Gastrocnemius medialis (tissue), 4 donors: ENCODE measurements at regions not wholly inside any gene's neighbourhood (a gene's known extent, or its start where the extent isn't known, plus 50 kb on each side); places are given as distances from the start of the nearest gene placed in this dataset.

ENCODE experiments used
- ATAC-seq, 2 donors: fragments of 150-250 bp; one replicate each; pipeline ENCODE4 v1.9.1; 2016
- DNase-seq, 2 donors: peaks; one replicate each; pipeline ENCODE4 v3.0.0-alpha.2; 2019
- H3K27ac ChIP-seq, 4 donors: fragments of 200-600 bp; sonication (generic); 1 replicate in 1 of 4; 2 replicates in 3 of 4; pipeline ENCODE4 v1.5.1; 2016 to 2018; ENCODE audit warnings: mild to moderate bottlenecking in 2 of 4, moderate library complexity in 1 of 4
- H3K27me3 ChIP-seq, 3 donors: fragments of 200-600 bp; sonication (generic) in 2 of 3; 1 replicate in 1 of 3; 2 replicates in 2 of 3; pipeline versions ENCODE4 v1.5.1 to v1.6.0; 2016 to 2019; ENCODE audit warnings: mild to moderate bottlenecking in 1 of 3, moderate library complexity in 1 of 3
- H3K36me3 ChIP-seq, 2 donors: fragments of 200-600 bp; sonication (generic) in 1 of 2; one replicate each; pipeline ENCODE4 v1.5.1; 2017 to 2018
- H3K4me1 ChIP-seq, 2 donors: fragments of 200-600 bp; sonication (generic) in 1 of 2; one replicate each; pipeline ENCODE4 v1.5.1; 2016 to 2017; ENCODE audit warnings: mild to moderate bottlenecking in 2 of 2
- H3K4me3 ChIP-seq, 4 donors: fragments of 200-600 bp; sonication (generic) in 3 of 4; 1 replicate in 1 of 4; 2 replicates in 3 of 4; pipeline ENCODE4 v1.5.1; 2016 to 2019; ENCODE audit warnings: mild to moderate bottlenecking in 2 of 4
- H3K9me3 ChIP-seq, 3 donors: fragments of 200-600 bp; sonication (generic) in 2 of 3; 1 replicate in 1 of 3; 2 replicates in 2 of 3; pipeline ENCODE4 v1.5.1; 2016 to 2019
- CTCF ChIP-seq, 5 experiments: fragments of 450-650 bp in 3 of 5; fragments of 200-600 bp in 2 of 5; sonication (generic) in 2 of 5; IDR thresholded peaks in 4 of 5; conservative IDR thresholded peaks in 1 of 5; 1 replicate in 4 of 5; 2 replicates in 1 of 5; pipeline ENCODE4 v1.5.1; 2016 to 2019; ENCODE audit warnings: antibody characterized with exemption in 5 of 5, mild to moderate bottlenecking in 3 of 5, moderate library complexity in 3 of 5
- POLR2A ChIP-seq, 2 donors: fragments of 450-650 bp; IDR thresholded peaks; one replicate each; pipeline ENCODE4 v1.6.1; 2017; ENCODE audit warnings: antibody characterized with exemption in 2 of 2, mild to moderate bottlenecking in 2 of 2, moderate library complexity in 2 of 2
- in situ Hi-C, 4 donors: fragments of 200-750 bp; cut with MboI; loops; one replicate each; pipeline versions ENCODE4 v1.15.0 to v1.8.0; 2017; ENCODE audit warnings: low sequenced_read_pairs in 4 of 4
- intact Hi-C: fragments of 100-400 bp; cut with DNase I; formaldehyde crosslinking; loops from one replicate; pipeline ENCODE4 v1.15.1; 2023; ENCODE audit warnings: low total_unique reads

GRCh38 chr10:43980715-43981114 is 332.0 kb upstream of the ZNF32 start:
- no peak overlapping the region for H3K27ac ChIP-seq
- in situ Hi-C loops (no loop called here), intact Hi-C loops (no loop called here)
- TF ChIP-seq CTCF (IDR thresholded peaks at IDR 0.05 in 4 of 5, conservative IDR thresholded peaks at IDR 0.05 in 1 of 5) (no peak), POLR2A (IDR thresholded peaks at IDR 0.05) (no peak)
- H3K27me3 ChIP-seq, result no peaks in the 10 kb centered on the region
- H3K9me3 ChIP-seq, result no peaks in the 10 kb centered on the region
- H3K4me3 ChIP-seq, result no peak overlapping the region
- ATAC-seq (no peak), DNase-seq (no peak)
- H3K4me1 ChIP-seq, result no peaks in the 10 kb centered on the region
- no peaks in the 10 kb centered on the region for H3K36me3 ChIP-seq

DNA sequence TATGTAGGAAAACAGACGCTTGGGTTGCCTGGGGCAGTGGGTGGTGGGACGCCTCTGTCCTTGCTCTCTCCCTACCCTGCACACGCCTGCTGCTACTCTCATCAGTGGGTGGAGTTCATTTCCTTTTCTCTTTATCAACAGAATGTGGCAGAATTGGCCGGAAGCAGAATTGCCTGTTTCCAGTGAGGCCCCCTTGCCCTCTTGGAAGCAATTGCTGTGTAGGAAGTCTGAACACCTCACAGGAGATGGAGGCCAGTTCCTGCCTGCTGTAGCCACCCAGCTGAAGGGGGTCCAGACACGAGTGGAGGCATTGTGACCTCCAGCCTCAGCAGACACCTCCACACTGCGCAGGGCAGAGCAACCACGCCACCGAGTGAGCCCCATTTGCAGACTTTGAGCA is 331.6 kb upstream of the ZNF32 start:
- peak in 1 of 2 donors; percentile 39 for ATAC-seq
- Histone ChIP-seq H3K9me3 (no peaks in the 10 kb centered on the region), H3K36me3 (no peaks in the 10 kb centered on the region), H3K4me3 (no peak overlapping the region), H3K27me3 (no peaks in the 10 kb centered on the region), H3K27ac (no peak overlapping the region), H3K4me1 (no peaks in the 10 kb centered on the region)
- TF ChIP-seq CTCF (IDR thresholded peaks at IDR 0.05 in 4 of 5, conservative IDR thresholded peaks at IDR 0.05 in 1 of 5) (no peak), POLR2A (IDR thresholded peaks at IDR 0.05) (no peak)
- intact Hi-C loops (no loop called here), in situ Hi-C loops (no loop called here)
- no peak for DNase-seq

GRCh38 chr10:43979551-43979950 is 330.9 kb upstream of the ZNF32 start:
- Histone ChIP-seq H3K9me3 (no peaks in the 10 kb centered on the region), H3K36me3 (no peaks in the 10 kb centered on the region), H3K27ac (peak overlapping the region in 1 of 4 donors; percentile 19), H3K4me1 (no peaks in the 10 kb centered on the region), H3K4me3 (no peak overlapping the region), H3K27me3 (no peaks in the 10 kb centered on the region)
- DNase-seq (no peak), ATAC-seq (no peak)
- in situ Hi-C loops, result no loop called here
- intact Hi-C loops, result no loop called here
- TF ChIP-seq POLR2A (IDR thresholded peaks at IDR 0.05), result no peak
- TF ChIP-seq CTCF (IDR thresholded peaks at IDR 0.05 in 4 of 5, conservative IDR thresholded peaks at IDR 0.05 in 1 of 5), result no peak

- no peak for ATAC-seq
- TF ChIP-seq CTCF (IDR thresholded peaks at IDR 0.05 in 4 of 5, conservative IDR thresholded peaks at IDR 0.05 in 1 of 5) (no peak), POLR2A (IDR thresholded peaks at IDR 0.05) (no peak)
- DNase-seq, result no peak
- H3K27me3 ChIP-seq, result no peaks in the 10 kb centered on the region
- no peaks in the 10 kb centered on the region for H3K4me1 ChIP-seq
- intact Hi-C loops, result no loop called here
- H3K27ac ChIP-seq, result no peak overlapping the region
- no peaks in the 10 kb centered on the region for H3K36me3 ChIP-seq
- H3K4me3 ChIP-seq, result no peak overlapping the region
- in situ Hi-C loops, result no loop called here
- H3K9me3 ChIP-seq, result no peaks in the 10 kb centered on the region
Measured at GRCh38 chr10:43978936-43979335, 330.3 kb upstream of the ZNF32 start.

DNA sequence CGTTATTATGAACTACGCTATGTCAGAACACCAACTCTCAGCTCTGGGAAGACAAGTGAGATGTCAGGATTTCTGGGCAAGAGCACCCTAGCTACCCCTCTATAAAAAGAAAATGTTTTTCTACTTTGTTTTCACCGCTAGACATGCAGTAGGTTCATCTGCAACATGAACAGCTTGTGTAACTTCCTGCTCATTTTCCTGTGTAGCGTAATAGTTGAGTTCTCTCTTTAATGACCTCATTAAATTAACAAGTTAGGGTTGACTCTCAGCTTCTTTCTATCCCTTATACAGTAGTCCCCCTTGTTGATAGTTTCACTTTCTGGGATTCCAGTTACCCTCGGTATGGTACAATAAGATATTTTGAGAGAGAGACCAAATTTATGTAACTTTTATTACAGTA is 329.4 kb upstream of the ZNF32 start:
- ATAC-seq (no peak), DNase-seq (no peak)
- Histone ChIP-seq H3K9me3 (no peaks in the 10 kb centered on the region), H3K36me3 (no peaks in the 10 kb centered on the region), H3K27ac (no peak overlapping the region), H3K4me1 (no peaks in the 10 kb centered on the region), H3K4me3 (no peak overlapping the region), H3K27me3 (no peaks in the 10 kb centered on the region)
- no peak for TF ChIP-seq CTCF (IDR thresholded peaks at IDR 0.05 in 4 of 5, conservative IDR thresholded peaks at IDR 0.05 in 1 of 5)
- no peak for TF ChIP-seq POLR2A (IDR thresholded peaks at IDR 0.05)
- intact Hi-C loops, result no loop called here
- in situ Hi-C loops, result no loop called here
